DND-41 (cell line): ENCODE measurements at regions not wholly inside any gene's neighbourhood (a gene's known extent, or its start where the extent isn't known, plus 50 kb on each side); places are given as distances from the start of the nearest gene placed in this dataset.
"Not testable (repeated sequence)": the region's sequence is repeated elsewhere in the genome, so short reads cannot be mapped to it uniquely, and the experiment has no call there.

Experiments used
- ATAC-seq: fragments of 200-7000 bp; cut with Tn5 transposase; 3 replicates; pipeline ENCODE4 v1.9.1; 2021; ENCODE audit warnings: low read depth; ENCODE audit not compliant: insufficient read depth
- DNase-seq: peaks from one replicate; pipeline ENCODE4 v3.0.0-alpha.2; 2020
- H2AFZ ChIP-seq: 2 replicates; pipeline ENCODE4 v1.6.0; 2012; ENCODE audit warnings: low read depth, low read length
- H3K27ac ChIP-seq: 2 replicates; pipeline ENCODE4 v1.5.1; 2012; ENCODE audit warnings: low read length, inconsistent platforms
- H3K27me3 ChIP-seq: fragments of 200-600 bp; sonication (generic); 2 replicates; pipeline ENCODE4 v1.6.0; 2012; ENCODE audit warnings: low read length, mild to moderate bottlenecking, inconsistent platforms; ENCODE audit not compliant: insufficient read depth, poor library complexity
- H3K36me3 ChIP-seq: 2 replicates; pipeline ENCODE4 v1.5.1; 2012; ENCODE audit warnings: low read length, inconsistent platforms; ENCODE audit not compliant: insufficient read depth
- H3K4me1 ChIP-seq: 2 replicates; pipeline ENCODE4 v1.5.1; 2012; ENCODE audit warnings: mild to moderate bottlenecking, low read length; ENCODE audit not compliant: insufficient read depth
- H3K4me2 ChIP-seq: 2 replicates; pipeline ENCODE4 v1.6.0; 2012; ENCODE audit warnings: mild to moderate bottlenecking, moderate library complexity, low read length, inconsistent platforms; ENCODE audit not compliant: insufficient read depth
- H3K4me3 ChIP-seq, 2 experiments: fragments of 200-600 bp in 1 of 2; shearing (Covaris generic) in 1 of 2; 2 replicates each; pipeline ENCODE4 v1.5.1; 2012 to 2016; ENCODE audit warnings: inconsistent platforms in 2 of 2, low read length in 2 of 2, mild to moderate bottlenecking in 2 of 2, low read depth in 1 of 2, moderate library complexity in 1 of 2
- H3K79me2 ChIP-seq: 2 replicates; pipeline ENCODE4 v1.6.0; 2012; ENCODE audit warnings: low read length, inconsistent platforms; ENCODE audit not compliant: insufficient read depth
- H3K9ac ChIP-seq: 2 replicates; pipeline ENCODE4 v1.6.0; 2012; ENCODE audit warnings: low read depth, mild to moderate bottlenecking, inconsistent platforms, low read length, moderate library complexity
- H3K9me3 ChIP-seq: 2 replicates; pipeline ENCODE4 v1.5.1; 2012; ENCODE audit warnings: low read length, moderate library complexity, mild to moderate bottlenecking, inconsistent platforms; ENCODE audit not compliant: insufficient read depth, severe bottlenecking
- H4K20me1 ChIP-seq: 2 replicates; pipeline ENCODE4 v1.6.0; 2012; ENCODE audit warnings: low read length; ENCODE audit not compliant: insufficient read depth
- CTCF ChIP-seq: IDR thresholded peaks from 2 replicates; pipeline ENCODE4 v1.5.1; 2012; ENCODE audit warnings: borderline replicate concordance, low read length, moderate library complexity, mild to moderate bottlenecking; ENCODE audit not compliant: poor library complexity, severe bottlenecking; ENCODE audit errors: extremely low read depth
- EZH2 ChIP-seq: IDR thresholded peaks from 3 replicates; pipeline ENCODE4 v1.6.1; 2012; ENCODE audit warnings: borderline replicate concordance, low read depth, mild to moderate bottlenecking, moderate library complexity, low read length, inconsistent platforms; ENCODE audit not compliant: severe bottlenecking

- H3K9ac ChIP-seq, result no peak overlapping the region
- no peak overlapping the region for H3K27ac ChIP-seq
- no peaks in the 10 kb centered on the region for H3K36me3 ChIP-seq
- no peaks in the 10 kb centered on the region for H3K9me3 ChIP-seq
- H3K27me3 ChIP-seq, result no peaks in the 10 kb centered on the region
- DNase-seq (no peak), ATAC-seq (no peak)
- H3K79me2 ChIP-seq, result no peaks in the 10 kb centered on the region
- H4K20me1 ChIP-seq, result no peaks in the 10 kb centered on the region
- no peak for TF ChIP-seq EZH2
- no peak for TF ChIP-seq CTCF
- H3K4me3 ChIP-seq, result no peak overlapping the region
- H3K4me1 ChIP-seq, result no peaks in the 10 kb centered on the region
- no peak overlapping the region for H2AFZ ChIP-seq
- no peak overlapping the region for H3K4me2 ChIP-seq
Observed at GRCh38 chr2:184154438-184154837, 443.9 kb upstream of the ZNF804A start.

- no peaks in the 10 kb centered on the region for H3K9me3 ChIP-seq
- H4K20me1 ChIP-seq, result no peaks in the 10 kb centered on the region
- ATAC-seq, result no peak
- no peaks in the 10 kb centered on the region for H3K79me2 ChIP-seq
- no peak overlapping the region for H3K9ac ChIP-seq
- H2AFZ ChIP-seq, result no peak overlapping the region
- H3K36me3 ChIP-seq, result no peaks in the 10 kb centered on the region
- no peak overlapping the region for H3K4me2 ChIP-seq
- no peak for DNase-seq
- H3K27me3 ChIP-seq, result no peaks in the 10 kb centered on the region
- no peak overlapping the region for H3K27ac ChIP-seq
- H3K4me3 ChIP-seq, result no peak overlapping the region
- H3K4me1 ChIP-seq, result no peaks in the 10 kb centered on the region
- TF ChIP-seq EZH2, result no peak
- no peak for TF ChIP-seq CTCF
Observed at GRCh38 chr2:184155791-184156190, 442.5 kb upstream of the ZNF804A start.

- Histone ChIP-seq H3K4me3 (no peak overlapping the region), H3K36me3 (no peaks in the 10 kb centered on the region), H3K9me3 (no peaks in the 10 kb centered on the region), H3K4me2 (no peak overlapping the region), H3K4me1 (no peaks in the 10 kb centered on the region), H3K79me2 (no peaks in the 10 kb centered on the region), H3K27ac (no peak overlapping the region), H2AFZ (no peak overlapping the region), H3K27me3 (no peaks in the 10 kb centered on the region), H3K9ac (no peak overlapping the region), H4K20me1 (no peaks in the 10 kb centered on the region)
- DNase-seq (no peak), ATAC-seq (no peak)
- TF ChIP-seq EZH2 (no peak), CTCF (no peak)
Observed at GRCh38 chr2:184157141-184157540, 441.2 kb upstream of the ZNF804A start.

GRCh38 chr2:184162426-184162825, 435.9 kb upstream of the ZNF804A start:
- H3K36me3 ChIP-seq, result no peaks in the 10 kb centered on the region
- H3K4me3 ChIP-seq, result no peak overlapping the region
- ATAC-seq, result no peak
- H3K9ac ChIP-seq, result no peak overlapping the region
- no peaks in the 10 kb centered on the region for H4K20me1 ChIP-seq
- no peak overlapping the region for H3K4me2 ChIP-seq
- TF ChIP-seq EZH2, result no peak
- no peak for TF ChIP-seq CTCF
- no peaks in the 10 kb centered on the region for H3K79me2 ChIP-seq
- H3K9me3 ChIP-seq, result no peaks in the 10 kb centered on the region
- no peak overlapping the region for H2AFZ ChIP-seq
- DNase-seq, result no peak
- H3K4me1 ChIP-seq, result no peaks in the 10 kb centered on the region
- H3K27me3 ChIP-seq, result no peaks in the 10 kb centered on the region
- H3K27ac ChIP-seq, result no peak overlapping the region

GRCh38 chr2:184168823-184169222, 429.5 kb upstream of the ZNF804A start:
- not testable (repeated sequence) for DNase-seq, H3K4me3 ChIP-seq, H3K4me1 ChIP-seq, H3K27ac ChIP-seq, H3K9me3 ChIP-seq, H3K79me2 ChIP-seq, H4K20me1 ChIP-seq, H3K27me3 ChIP-seq, H3K4me2 ChIP-seq, ATAC-seq, H3K9ac ChIP-seq, H3K36me3 ChIP-seq, H2AFZ ChIP-seq
